Activated effector memory CD4-positive, alpha-beta T cell treated with Interleukin-2 at 50 U/mL for 16 hours (primary cell): ENCODE measurements at regions not wholly inside any gene's neighbourhood (a gene's known extent, or its start where the extent isn't known, plus 50 kb on each side); places are given as distances from the start of the nearest gene placed in this dataset.

ENCODE experiments used
- DNase-seq: peaks from one replicate; pipeline ENCODE4 v3.0.0-alpha.2; 2020

GRCh38 chr3:43206632-43207031 lies 79.7 kb upstream of the SNRK start:
- no peak for DNase-seq

- no peak for DNase-seq
Measured at GRCh38 chr3:43206105-43206504, 80.2 kb upstream of the SNRK start.

DNA sequence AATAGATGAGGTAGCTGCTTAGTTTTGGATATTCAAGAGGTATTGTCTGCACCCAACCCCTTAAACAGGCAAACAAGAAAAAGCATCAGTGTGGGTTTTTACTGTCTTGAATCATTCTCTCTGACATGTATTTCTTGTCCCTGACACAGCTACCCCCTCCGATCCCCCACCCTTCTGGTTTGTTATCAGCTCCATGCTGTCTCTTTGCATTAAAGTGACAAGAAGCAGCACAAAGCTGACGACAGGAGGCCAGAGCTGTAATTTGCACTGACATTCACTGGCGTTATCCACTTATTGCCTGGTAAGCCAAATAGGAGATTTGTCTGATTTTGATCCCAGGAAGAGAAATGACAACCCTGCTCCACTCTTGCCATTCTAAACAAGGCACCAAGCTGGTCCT lies 83.3 kb upstream of the SNRK start:
- no peak for DNase-seq

GRCh38 chr3:43201581-43201980 lies 84.8 kb upstream of the SNRK start:
- no peak for DNase-seq

GRCh38 chr3:43199645-43200306 lies 86.6 kb upstream of the SNRK start:
- no peak for DNase-seq

- no peak for DNase-seq
Measured at GRCh38 chr3:43198791-43199644, 87.3 kb upstream of the SNRK start.

- no peak for DNase-seq
Measured at GRCh38 chr3:43198301-43198700, 88.0 kb upstream of the SNRK start.

GRCh38 chr3:43197181-43197580 lies 89.2 kb upstream of the SNRK start:
- no peak for DNase-seq

GRCh38 chr3:43196721-43197120 lies 89.6 kb upstream of the SNRK start:
- DNase-seq: no peak

GRCh38 chr3:43195115-43195498 lies 89.2 kb upstream of the POMGNT2 start:
- no peak for DNase-seq

- peak; percentile 43 for DNase-seq
Measured at GRCh38 chr3:43194490-43195114, 88.7 kb upstream of the POMGNT2 start.

DNA sequence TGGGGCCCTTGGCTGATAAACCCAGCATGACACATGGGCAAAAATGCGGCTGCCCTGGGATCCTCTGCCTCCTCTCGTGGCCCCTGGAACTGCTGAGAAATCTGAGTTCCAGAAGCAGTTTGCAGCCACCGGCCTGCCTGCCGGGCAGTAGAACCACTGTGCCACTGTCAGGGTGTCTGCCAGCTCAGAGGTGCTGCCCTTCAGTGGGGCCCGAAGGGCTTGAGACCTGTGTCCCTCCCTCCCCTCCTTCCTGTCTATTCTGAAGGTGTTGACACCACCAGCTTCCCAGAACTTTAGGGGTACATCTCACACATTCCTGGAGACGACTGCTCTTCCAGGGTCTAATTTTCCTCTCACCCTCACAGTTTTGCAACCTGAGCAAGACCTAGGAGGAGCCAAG lies 88.2 kb upstream of the POMGNT2 start:
- no peak for DNase-seq

DNA sequence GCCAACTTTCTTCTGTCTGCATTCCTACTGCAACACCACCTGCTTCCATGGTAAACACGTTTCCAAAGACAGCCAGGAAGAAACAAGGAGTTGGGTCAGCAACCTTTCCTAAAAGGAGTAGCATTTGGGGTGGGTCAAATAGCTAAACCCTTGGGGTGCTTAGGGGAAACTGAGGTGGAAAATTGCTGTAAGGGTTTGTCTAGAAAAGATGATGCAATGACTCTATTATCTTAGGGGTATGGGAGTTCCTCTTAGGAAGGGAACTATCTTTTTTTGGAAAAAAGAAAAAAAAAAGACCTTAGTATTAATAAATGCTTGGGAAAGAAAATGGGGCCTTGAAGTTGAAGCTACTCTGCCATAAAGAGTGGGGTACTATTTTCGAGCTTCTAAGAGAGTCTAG lies 86.1 kb upstream of the POMGNT2 start:
- DNase-seq: no peak

- no peak for DNase-seq
Measured at GRCh38 chr3:43191116-43191515, 85.2 kb upstream of the POMGNT2 start.

DNA sequence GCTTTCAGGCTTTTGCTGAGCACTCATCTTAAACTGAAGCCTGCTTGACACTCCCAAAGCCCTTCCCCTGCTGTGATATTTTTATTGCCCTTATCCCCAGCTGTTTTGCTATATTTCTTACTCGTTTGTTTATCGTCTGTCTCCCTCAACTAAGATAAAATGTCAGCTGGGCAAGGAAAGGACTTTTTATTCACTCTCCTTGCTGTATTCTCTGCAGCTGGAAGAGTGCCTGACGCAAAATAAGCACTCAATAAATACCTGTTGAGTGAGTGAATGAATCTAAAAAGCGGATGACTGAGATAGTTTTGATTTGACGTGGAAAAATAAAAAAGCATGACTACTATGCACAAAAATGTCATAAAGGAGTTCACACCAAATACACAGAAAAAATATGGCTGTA lies 84.8 kb upstream of the POMGNT2 start:
- no peak for DNase-seq

- no peak for DNase-seq
Measured at GRCh38 chr3:43187836-43188479, 82.1 kb upstream of the POMGNT2 start.

GRCh38 chr3:43185983-43186314 lies 80.1 kb upstream of the POMGNT2 start:
- DNase-seq: no peak

- DNase-seq: no peak
Measured at GRCh38 chr3:43185274-43185982, 79.5 kb upstream of the POMGNT2 start.

DNA sequence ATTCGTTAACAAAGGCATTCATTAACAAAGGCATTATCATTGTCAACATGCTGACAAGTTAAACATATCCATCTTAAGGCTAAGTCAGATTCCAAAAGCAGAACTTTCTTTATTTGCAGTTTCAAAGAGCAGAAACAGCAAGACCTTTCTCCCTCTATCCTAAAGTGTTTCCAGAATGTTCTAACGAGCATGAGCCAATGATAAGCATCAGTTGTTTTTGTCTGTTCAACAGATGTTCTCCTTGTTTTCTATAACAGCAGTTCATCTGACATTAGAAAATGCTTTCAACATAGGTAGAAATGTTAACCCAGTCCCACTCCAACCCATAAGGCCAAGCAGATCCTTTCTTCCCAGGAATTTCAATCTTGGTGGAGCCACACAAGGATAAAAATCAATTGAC lies 77.6 kb upstream of the POMGNT2 start:
- DNase-seq: no peak

DNA sequence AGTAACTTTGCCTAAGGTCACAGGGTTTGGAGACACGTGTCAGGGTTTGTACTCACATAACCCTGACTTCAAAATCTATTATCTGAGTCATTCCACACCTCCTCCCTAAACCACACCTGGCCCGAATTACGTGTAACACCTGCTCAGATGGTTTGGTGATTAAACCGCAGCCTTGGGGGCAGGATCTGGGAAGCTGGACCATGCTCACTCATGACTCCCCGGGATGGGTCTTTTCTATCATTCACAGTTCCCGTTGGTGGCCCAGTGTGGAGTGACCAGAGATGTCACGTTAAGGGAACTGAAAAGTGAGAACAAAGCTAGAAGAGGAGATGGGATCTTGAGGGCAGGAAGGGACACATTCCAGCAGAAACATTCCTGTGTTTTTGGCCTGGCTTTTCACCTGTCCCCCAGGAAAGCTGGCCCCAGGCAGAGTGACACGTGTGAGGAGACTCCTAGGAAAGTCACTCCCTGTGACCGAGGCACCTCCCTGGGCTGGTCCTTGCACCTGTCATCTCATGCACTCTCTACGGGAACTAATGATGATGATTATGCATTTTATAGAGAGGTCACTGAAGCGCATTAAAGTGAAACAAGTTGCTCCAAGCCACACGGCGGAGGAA lies 75.4 kb upstream of the POMGNT2 start:
- peak; percentile 40 for DNase-seq

DNA sequence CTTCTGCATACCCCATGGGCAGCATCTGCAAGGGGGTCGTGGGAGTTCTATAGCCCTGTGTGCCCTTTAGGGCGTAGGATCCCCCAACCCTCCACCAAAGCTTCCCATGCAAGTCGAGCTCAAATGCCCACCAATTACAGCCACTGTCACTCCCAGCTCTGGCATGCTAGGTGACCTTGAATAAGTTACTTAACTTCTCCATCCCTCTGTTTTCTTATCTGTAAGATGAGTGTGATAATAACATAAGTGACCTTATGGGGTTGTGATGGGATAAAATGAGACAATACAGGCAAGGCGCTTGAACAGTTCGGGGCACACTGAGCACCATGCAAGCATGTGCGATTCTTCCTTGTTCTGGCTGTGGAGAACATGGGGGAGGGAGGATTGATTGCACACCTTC lies 74.8 kb upstream of the POMGNT2 start:
- DNase-seq: no peak

GRCh38 chr3:43180027-43180426 lies 74.1 kb upstream of the POMGNT2 start:
- DNase-seq: no peak
